ENCODE measurements at regions not wholly inside any gene's neighbourhood (a gene's known extent, or its start where the extent isn't known, plus 50 kb on each side); places are given as distances from the start of the nearest gene placed in this dataset.

- no peak overlapping the region for H3K4me3 ChIP-seq (replicated peaks in 1 of 4; ENCODE audit: control extremely low read depth in 1 of 4, insufficient read depth in 1 of 4, low read depth in 3 of 4, low read length in 4 of 4)
- no peak overlapping the region for H3K27ac ChIP-seq (ENCODE audit: insufficient read depth, low read length)
- no peaks in the 10 kb centered on the region for H3K4me1 ChIP-seq (ENCODE audit: control insufficient read depth, extremely low read depth, insufficient read depth, low read length)
- no peak overlapping the region for H3K4me2 ChIP-seq (ENCODE audit: extremely low read depth, insufficient read depth, low read length)
- no peak for DNase-seq (ENCODE audit: low read depth in 2 of 2)
- no peaks in the 10 kb centered on the region for H3K27me3 ChIP-seq (ENCODE audit: control insufficient read depth, insufficient read depth, low read length)
- no peak overlapping the region for H2AFZ ChIP-seq (ENCODE audit: low read length)
- H3K9ac ChIP-seq (ENCODE audit: insufficient read depth, low read length), result no peak overlapping the region
- no peaks in the 10 kb centered on the region for H4K20me1 ChIP-seq (ENCODE audit: control insufficient read depth, extremely low read depth, insufficient read depth, low read length)
- no peaks in the 10 kb centered on the region for H3K9me3 ChIP-seq (ENCODE audit: control insufficient read depth, insufficient read depth, low read depth, low read length)
- no peak for TF ChIP-seq EZH2 (IDR thresholded peaks at IDR 0.05; ENCODE audit: low read length, missing control alignments)
- TF ChIP-seq CTCF (conservative IDR thresholded peaks at IDR 0.05 in 1 of 2, IDR thresholded peaks at IDR 0.05 in 1 of 2; ENCODE audit: low read depth in 1 of 2, low read length in 2 of 2), result no peak
- no peaks in the 10 kb centered on the region for H3K36me3 ChIP-seq (ENCODE audit: control insufficient read depth, insufficient read depth, low read length)
- no peaks in the 10 kb centered on the region for H3K79me2 ChIP-seq (ENCODE audit: control insufficient read depth, insufficient read depth, low read length)
Observed at GRCh38 chr7:69036301-69036700, 562.0 kb upstream of the AUTS2 start.

GRCh38 chr7:69038915-69039314, 559.4 kb upstream of the AUTS2 start:
- TF ChIP-seq EZH2 (IDR thresholded peaks at IDR 0.05; ENCODE audit: low read length, missing control alignments), result no peak
- no peak for TF ChIP-seq CTCF (conservative IDR thresholded peaks at IDR 0.05 in 1 of 2, IDR thresholded peaks at IDR 0.05 in 1 of 2; ENCODE audit: low read depth in 1 of 2, low read length in 2 of 2)

DNA sequence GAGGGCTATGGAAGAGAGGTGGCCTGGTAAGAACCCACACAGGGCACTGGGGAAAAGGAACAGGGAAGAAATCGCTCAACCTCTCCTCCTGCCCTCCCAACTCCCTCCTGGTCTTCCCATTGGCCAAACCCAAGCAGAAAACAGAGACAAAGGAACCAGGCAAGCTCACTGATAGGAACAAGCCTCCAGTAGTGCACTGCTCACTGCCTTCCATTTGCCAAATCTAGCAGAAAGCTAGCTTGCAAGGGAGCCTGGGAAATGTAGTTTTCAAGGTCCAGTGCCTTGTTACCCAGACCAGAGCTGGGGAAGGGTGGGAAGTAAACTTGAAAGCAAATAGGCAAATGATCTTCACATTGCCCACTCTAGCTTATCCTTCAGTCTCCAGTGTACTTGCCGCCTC, 556.1 kb upstream of the AUTS2 start:
- Histone ChIP-seq H3K9ac (ENCODE audit: insufficient read depth, low read length) (no peak overlapping the region), H3K4me3 (replicated peaks in 1 of 4; ENCODE audit: control extremely low read depth in 1 of 4, insufficient read depth in 1 of 4, low read depth in 3 of 4, low read length in 4 of 4) (no peak overlapping the region), H2AFZ (ENCODE audit: low read length) (no peak overlapping the region), H4K20me1 (ENCODE audit: control insufficient read depth, extremely low read depth, insufficient read depth, low read length) (no peaks in the 10 kb centered on the region), H3K27ac (ENCODE audit: insufficient read depth, low read length) (no peak overlapping the region), H3K4me2 (ENCODE audit: extremely low read depth, insufficient read depth, low read length) (no peak overlapping the region), H3K9me3 (ENCODE audit: control insufficient read depth, insufficient read depth, low read depth, low read length) (no peaks in the 10 kb centered on the region), H3K36me3 (ENCODE audit: control insufficient read depth, insufficient read depth, low read length) (no peaks in the 10 kb centered on the region), H3K79me2 (ENCODE audit: control insufficient read depth, insufficient read depth, low read length) (no peaks in the 10 kb centered on the region), H3K27me3 (ENCODE audit: control insufficient read depth, insufficient read depth, low read length) (no peaks in the 10 kb centered on the region), H3K4me1 (ENCODE audit: control insufficient read depth, extremely low read depth, insufficient read depth, low read length) (no peaks in the 10 kb centered on the region)
- no peak for DNase-seq (ENCODE audit: low read depth in 2 of 2)
- TF ChIP-seq CTCF (conservative IDR thresholded peaks at IDR 0.05 in 1 of 2, IDR thresholded peaks at IDR 0.05 in 1 of 2; ENCODE audit: low read depth in 1 of 2, low read length in 2 of 2), result no peak
- TF ChIP-seq EZH2 (IDR thresholded peaks at IDR 0.05; ENCODE audit: low read length, missing control alignments), result no peak

More at GRCh38 chr7:69038915-69039314, 559.4 kb upstream of the AUTS2 start:
- Histone ChIP-seq H3K9ac (ENCODE audit: insufficient read depth, low read length) (no peak overlapping the region), H4K20me1 (ENCODE audit: control insufficient read depth, extremely low read depth, insufficient read depth, low read length) (no peaks in the 10 kb centered on the region), H3K4me3 (replicated peaks in 1 of 4; ENCODE audit: control extremely low read depth in 1 of 4, insufficient read depth in 1 of 4, low read depth in 3 of 4, low read length in 4 of 4) (no peak overlapping the region), H3K36me3 (ENCODE audit: control insufficient read depth, insufficient read depth, low read length) (no peaks in the 10 kb centered on the region), H3K79me2 (ENCODE audit: control insufficient read depth, insufficient read depth, low read length) (no peaks in the 10 kb centered on the region), H3K27me3 (ENCODE audit: control insufficient read depth, insufficient read depth, low read length) (no peaks in the 10 kb centered on the region), H3K27ac (ENCODE audit: insufficient read depth, low read length) (no peak overlapping the region), H3K4me2 (ENCODE audit: extremely low read depth, insufficient read depth, low read length) (no peak overlapping the region), H3K4me1 (ENCODE audit: control insufficient read depth, extremely low read depth, insufficient read depth, low read length) (no peaks in the 10 kb centered on the region), H2AFZ (ENCODE audit: low read length) (no peak overlapping the region), H3K9me3 (ENCODE audit: control insufficient read depth, insufficient read depth, low read depth, low read length) (no peaks in the 10 kb centered on the region)
- no peak for DNase-seq (ENCODE audit: low read depth in 2 of 2)

Data from fibroblast of lung (primary cell).